Activated CD4-positive, alpha-beta T cell treated with anti-CD3 and anti-CD28 coated beads, Interleukin-2, amount 50 U/mL, for 4 hours (primary cell): ENCODE measurements at regions not wholly inside any gene's neighbourhood (a gene's known extent, or its start where the extent isn't known, plus 50 kb on each side); places are given as distances from the start of the nearest gene placed in this dataset.

Experiments used
- DNase-seq, 2 experiments: peaks; one replicate each; pipeline ENCODE4 v3.0.0-alpha.2; 2020

- no peak for DNase-seq
Measured at GRCh38 chr3:18076301-18076700, 333.9 kb upstream of the TBC1D5 start.

DNA sequence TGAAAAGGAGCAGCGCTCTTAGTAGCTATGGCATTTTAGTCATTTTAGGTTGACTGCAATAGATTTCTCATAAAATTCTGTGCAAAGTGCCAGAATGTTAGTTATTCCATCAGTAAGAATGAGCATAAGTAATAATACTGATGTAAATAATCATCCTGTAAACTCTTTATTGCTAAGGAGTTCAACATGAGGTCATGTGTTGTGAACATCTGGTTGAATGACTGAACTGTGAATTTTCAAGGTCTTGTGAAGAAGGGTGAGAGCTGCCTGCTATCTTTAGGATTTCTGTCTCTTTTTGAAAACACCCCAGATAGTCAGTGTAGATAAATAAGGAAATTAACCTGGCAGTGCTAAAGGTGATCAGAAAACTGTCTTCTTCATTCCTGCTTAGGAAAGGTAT is 333.4 kb upstream of the TBC1D5 start:
- DNase-seq: no peak

GRCh38 chr3:18071833-18072232 is 329.4 kb upstream of the TBC1D5 start:
- no peak for DNase-seq

GRCh38 chr3:18070944-18071343 is 328.5 kb upstream of the TBC1D5 start:
- DNase-seq: no peak

DNA sequence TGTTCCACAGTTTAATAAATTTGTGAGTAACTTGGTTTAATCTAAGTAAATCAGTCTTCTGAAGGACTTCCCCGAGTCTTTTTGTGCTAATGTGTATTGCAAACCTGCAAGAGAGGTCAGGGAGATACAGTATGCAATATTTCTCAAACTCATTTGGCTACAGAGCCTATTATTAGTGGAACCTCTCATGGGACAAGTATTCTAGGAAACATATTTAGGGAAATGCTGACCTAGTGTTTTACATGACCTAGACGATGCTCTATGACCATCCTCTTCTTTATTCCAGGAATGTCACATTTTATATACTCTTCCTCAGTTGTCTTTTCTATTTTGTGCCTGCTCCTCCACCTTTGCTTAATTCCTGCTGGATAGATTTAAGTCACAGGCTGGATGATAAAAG is 327.8 kb upstream of the TBC1D5 start:
- no peak for DNase-seq

DNA sequence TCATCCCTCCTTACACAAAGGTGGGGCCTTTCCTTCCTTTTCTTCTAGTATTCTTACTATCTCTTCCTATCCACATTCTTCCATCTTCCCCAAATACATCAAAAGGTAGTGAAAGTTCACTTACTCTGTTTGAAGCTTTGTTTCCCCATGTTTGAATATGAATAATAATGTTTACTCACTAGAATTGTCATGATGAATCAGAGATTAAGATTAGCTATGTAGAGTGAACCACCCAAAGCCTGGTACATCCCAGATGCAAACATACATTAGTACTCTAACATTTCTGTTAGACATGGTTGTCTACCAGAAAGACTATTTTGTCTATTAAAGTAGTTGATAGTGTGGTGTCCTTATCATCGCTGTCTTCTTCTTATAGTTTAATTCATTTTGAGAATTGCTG is 327.1 kb upstream of the TBC1D5 start:
- DNase-seq: no peak

DNA sequence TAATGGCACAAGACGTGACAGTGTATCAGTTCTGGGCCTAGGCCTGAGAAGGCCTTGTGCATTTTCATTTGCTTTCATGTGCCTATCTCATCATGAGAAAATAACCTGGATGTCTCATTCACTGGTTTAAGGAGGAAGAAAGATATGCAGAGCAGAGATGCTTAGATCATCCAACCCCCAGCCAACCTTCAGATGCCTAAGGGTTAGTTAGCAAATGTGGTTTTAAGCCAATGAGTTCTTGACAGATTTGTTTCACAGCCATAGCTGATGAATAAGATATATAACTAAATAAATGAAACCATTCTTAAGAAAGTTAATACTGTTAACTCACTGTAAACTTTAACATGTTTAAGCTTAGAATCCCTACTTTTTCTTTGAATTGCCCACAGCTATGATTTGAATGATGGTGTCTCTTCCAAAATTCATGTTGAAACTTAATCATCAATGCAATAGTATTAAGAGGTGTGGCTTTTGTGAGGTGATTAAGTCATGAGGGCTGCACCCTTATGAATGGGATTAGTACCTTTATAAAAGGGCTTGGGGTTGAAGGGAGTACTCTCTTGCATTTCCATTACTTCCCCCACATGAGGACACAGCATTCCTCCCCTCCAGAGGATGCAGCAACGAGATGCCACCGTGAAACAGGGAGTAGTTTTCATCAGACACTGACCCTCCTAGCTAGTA is 324.6 kb upstream of the TBC1D5 start:
- no peak for DNase-seq

GRCh38 chr3:18064586-18064985 is 322.2 kb upstream of the TBC1D5 start:
- DNase-seq: no peak

GRCh38 chr3:18062657-18063025 is 320.2 kb upstream of the TBC1D5 start:
- DNase-seq: no peak

DNA sequence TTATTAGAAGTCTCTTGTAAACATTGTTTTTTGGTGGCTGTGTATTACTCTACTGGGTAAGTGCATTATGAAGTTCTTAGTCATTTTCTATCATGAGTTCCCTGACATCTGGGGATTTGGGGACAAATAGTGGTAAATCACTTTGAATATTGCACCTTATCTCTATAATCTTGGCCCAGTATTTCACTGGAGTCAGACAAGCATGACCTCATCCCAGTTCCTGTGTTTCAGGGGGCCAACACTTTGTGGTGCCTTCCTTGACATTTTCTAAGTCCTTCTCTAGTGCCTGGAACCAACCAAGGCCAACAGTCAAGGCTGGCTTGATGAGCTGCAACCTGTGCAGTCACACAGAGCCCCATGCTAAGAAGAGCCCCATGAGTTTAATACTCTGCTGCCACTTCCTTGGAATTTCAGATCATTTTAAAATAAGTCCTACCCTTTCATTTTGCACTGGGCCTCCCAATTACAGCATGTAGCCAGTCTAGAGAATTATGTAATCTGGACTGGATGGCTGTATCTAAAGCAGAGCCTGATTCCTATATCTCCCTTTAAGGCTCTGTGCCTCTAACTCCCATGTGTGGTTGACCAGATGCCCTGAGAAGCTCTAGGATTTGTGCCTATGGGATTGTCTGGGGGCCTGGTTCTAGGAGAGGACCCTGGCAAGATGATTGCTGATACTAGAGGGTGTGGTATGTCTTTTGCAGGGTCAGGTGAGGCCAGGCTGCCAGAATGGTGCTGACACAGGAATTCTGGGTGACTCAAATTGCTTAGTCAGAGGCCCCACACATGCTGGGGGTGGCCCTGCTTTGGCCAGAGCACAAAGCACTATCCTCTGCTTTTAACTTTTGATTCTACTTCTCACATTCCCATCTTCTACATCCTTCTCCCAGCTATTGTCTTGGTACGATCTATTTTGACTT is 319.6 kb upstream of the TBC1D5 start:
- no peak for DNase-seq

DNA sequence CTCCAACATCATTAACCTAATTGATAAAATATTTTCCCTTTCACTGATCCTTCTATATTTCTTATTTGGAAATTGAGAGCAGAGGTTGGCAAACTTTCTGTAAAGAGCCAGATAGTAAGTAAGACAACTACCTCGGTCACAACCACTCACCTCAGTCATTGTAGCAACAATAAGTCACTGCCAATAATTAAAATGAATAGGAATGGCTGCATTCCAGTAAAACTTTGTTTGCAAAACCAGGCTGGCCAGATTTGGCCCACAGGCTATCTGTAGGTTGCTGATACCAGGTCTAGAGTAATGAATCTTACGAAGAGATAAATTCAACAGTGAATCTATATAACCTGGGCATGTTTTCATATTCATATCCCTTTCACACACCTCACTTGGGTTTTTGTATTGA is 316.2 kb upstream of the TBC1D5 start:
- DNase-seq: no peak

DNA sequence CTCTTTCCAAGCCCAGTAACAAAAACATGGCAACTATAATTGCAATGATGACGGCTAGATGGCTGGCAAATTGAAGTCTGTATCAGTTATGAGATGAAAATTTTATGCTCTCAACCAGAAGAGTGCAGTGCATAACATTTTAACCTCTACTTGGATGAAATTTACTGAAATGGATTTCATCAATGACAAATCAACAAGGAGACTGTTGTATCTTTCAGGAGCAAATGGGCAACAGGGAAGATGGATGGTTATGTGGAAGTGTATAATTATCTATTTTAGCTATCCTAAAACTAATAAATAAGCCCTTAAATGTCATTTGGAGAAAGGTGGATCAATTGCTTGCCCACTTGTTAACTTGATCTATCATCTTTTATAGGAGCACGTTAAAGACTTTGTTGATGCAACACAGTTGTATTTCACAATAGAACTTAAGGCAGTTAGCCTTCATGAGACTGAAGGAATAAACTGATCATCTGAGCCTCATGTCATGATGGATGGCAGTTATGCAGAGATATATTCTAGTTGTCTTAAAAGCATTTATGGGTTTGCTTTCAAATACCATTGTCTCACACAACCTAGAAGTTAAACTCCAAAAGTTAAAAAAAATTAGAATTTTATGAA is 315.1 kb upstream of the TBC1D5 start:
- DNase-seq: no peak

- DNase-seq: no peak
Measured at GRCh38 chr3:18054625-18055024, 312.2 kb upstream of the TBC1D5 start.

- DNase-seq: no peak
Measured at GRCh38 chr3:18051306-18051705, 308.9 kb upstream of the TBC1D5 start.

DNA sequence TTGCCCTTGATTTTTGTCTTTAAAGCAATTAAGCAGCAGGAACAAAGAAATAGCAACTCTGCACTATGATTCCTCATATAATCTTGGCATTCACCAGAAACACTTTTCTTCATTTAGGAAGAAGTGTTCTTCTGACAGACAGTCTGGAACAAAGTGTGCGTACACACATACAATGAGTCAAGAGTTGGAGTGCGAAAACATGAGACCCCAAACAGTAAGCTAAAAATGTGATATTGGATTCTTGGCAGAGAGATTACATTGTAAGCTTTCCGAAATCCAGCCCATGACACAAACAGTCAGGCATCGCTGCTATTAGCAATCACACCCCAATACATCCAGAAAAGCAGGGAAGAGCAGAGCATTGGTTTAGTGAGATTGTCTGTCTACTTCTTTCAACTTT is 306.7 kb upstream of the TBC1D5 start:
- no peak for DNase-seq

GRCh38 chr3:18047052-18047451 is 304.6 kb upstream of the TBC1D5 start:
- no peak for DNase-seq

- DNase-seq: no peak
Measured at GRCh38 chr3:18046131-18046915, 303.9 kb upstream of the TBC1D5 start.

- DNase-seq: no peak
Measured at GRCh38 chr3:18044971-18045880, 302.8 kb upstream of the TBC1D5 start.

GRCh38 chr3:18044191-18044590 is 301.8 kb upstream of the TBC1D5 start:
- no peak for DNase-seq

DNA sequence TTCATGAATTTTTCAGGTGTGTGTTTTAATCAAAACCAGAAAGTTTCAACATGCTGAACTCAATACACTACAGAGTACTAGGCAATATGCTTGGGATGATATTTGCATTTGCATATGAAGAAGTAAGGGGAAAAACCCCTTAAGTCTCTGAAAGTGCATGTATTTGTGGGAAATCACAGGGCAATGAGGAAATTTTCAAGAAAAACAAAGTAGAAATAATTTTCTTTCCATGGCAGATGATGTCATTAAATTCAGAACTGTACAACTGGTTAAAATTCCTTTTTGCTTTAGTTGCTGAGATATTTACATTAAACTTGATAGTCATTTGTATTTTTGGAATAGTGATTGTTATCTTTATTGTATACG is 294.0 kb upstream of the TBC1D5 start:
- DNase-seq: no peak

DNA sequence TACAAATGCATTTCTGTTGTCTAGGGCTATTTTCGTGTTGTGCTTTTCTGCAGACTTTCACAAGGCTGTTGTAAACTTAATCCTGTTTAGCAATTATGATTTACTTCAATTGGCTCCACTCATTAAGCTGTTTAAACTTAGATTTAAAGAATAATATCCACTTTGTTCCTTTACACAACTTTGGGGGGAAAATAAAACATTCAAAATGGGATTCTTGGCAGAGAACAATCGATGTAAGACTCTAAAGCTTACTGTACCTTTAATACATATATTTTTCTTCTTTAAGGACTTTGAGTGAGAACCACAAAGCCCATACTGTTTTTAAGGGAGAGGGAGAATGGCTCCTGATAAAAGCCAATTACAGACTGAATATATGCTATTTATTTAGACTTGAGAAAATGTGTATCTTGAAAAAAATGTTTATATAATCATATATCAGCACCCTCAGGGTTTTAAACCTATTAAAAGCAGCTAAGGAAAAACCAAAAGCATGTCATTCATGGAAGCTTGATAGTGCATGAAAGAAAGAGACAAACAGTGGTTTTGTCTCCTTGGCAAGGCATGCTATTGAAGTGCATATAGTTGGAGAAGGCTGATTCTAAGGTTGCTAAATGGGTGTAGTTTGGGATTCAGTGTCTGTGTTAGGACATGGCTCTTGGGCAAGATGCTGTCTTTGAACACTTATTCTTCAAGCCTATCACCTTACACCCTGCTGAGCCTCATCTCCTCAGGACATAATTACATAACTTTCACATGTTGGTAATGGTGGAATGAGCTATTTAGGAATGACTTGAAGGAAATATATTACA is 293.4 kb upstream of the TBC1D5 start:
- DNase-seq: no peak
